ENCODE measurements at regions not wholly inside any gene's neighbourhood (a gene's known extent, or its start where the extent isn't known, plus 50 kb on each side); places are given as distances from the start of the nearest gene placed in this dataset.

- TF ChIP-seq CTCF (IDR thresholded peaks at IDR 0.05) (no peak), POLR2A (IDR thresholded peaks at IDR 0.05) (no peak)
Observed at GRCh38 chr4:17117746-17118145, 219.3 kb upstream of the LDB2 start.
